ENCODE measurements at regions not wholly inside any gene's neighbourhood (a gene's known extent, or its start where the extent isn't known, plus 50 kb on each side); places are given as distances from the start of the nearest gene placed in this dataset.
A peak's percentile ranks its signal among the peaks of the same experiment; 100 is the strongest.
"Not testable (repeated sequence)": the region's sequence is repeated elsewhere in the genome, so short reads cannot be mapped to it uniquely, and the experiment has no call there.

DNA sequence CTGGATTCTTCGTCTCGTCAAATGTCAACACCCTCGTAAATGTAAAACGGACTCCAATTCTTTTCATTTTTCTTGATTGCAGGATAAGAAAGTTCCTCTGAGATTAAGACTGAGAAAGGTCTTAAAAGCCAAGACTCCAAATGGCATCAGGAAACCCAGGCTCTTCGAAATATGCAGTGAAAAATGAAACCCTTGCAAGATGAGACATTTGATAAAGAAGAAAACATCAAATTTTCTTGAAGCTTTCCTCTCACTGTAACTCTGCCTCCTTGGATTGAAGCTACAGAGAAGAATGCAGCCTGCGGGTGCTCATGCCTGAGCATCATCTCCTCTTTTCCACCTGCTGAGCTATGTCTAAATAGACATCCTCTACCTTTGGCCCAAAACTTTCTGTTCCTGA, 342.4 kb upstream of the THBS1 start:
- peak; percentile 38 for DNase-seq (ENCODE audit: low spot score)

GRCh38 chr15:39239562-39239961, 341.3 kb upstream of the THBS1 start:
- DNase-seq (ENCODE audit: low spot score): no peak

DNA sequence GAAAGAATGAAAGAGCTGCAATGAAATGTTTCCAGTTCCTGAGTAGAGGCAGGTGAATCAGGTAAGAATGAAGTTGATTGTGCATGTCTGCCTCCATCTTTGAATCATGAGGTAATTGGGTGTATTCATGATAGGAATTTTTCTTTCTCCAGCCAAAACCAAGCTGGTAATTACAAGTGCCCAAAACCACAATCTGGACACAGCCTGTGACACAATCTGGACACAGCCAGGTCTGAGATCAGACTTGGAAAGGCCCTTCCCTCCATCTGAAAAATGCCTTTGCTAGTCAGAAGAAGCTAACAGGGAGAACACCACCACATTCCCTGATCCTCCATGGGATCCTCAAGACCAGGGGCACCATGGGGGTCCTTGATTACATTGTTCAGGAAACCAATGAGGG, 338.5 kb upstream of the THBS1 start:
- DNase-seq (ENCODE audit: low spot score): no peak

DNA sequence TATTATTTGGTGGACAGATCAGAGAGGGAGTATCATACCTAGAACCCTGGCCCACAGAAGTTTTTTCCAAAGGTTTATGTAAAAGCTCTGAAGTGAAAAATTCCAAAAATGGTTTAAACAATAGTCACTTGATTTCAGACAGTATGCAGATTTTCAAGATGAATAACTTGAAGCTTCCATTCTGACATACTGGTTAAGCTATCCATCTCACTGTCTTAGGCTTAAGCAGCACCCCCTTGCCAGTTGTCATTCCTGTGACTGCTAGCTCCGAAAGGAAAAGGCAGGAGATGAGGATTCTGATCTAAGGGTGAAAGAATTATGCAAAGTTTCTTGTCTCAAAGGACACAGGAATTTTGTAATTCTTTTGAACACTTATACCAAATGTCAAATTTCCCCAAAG, 337.5 kb upstream of the THBS1 start:
- DNase-seq (ENCODE audit: low spot score): no peak

DNA sequence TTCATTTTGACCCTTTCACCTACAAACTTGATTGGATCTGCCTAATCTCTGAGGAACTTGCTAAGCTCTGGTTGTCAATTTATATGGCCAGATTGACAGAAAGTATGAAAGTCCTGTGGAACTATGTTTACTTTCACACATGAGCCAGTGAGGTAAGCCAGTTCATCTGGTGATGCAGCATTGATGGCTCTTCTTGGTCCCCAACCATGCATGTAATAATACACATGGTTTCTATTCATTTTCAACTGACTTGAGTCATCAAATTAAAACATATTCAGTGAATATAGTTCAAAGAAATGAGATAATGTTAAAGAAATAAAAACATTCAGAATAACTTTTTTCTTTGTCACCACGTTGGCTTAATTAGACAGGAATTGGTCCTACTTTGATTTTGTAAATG, 336.1 kb upstream of the THBS1 start:
- DNase-seq (ENCODE audit: low spot score): no peak

- no peak for DNase-seq (ENCODE audit: low spot score)
These were observed 334.4 kb upstream of the THBS1 start for GRCh38 chr15:39246523-39246922.

GRCh38 chr15:39247574-39247973, 333.3 kb upstream of the THBS1 start:
- no peak for DNase-seq (ENCODE audit: low spot score)

DNA sequence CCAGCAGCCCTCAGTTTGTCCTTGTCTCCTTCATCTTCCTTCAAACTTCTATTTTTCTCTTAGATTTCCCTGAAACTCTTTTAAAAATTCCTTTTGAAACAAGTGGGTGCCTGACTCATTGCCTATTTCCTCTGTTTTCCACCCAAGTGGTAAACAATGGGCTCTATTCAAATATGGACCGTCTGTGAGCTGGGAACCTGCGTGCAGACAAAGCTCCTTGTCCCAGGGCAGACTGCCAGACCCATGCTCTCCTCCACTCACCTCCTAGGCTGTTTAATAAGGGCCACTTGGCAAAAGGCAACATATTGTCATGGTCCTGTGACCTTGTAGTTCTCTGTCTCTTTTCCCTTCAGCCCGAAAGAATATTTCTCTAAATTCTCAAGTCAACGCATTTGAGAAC, 332.7 kb upstream of the THBS1 start:
- DNase-seq (ENCODE audit: low spot score): no peak

- peak; percentile 28 for DNase-seq (ENCODE audit: low spot score)
These were observed 330.9 kb upstream of the THBS1 start for GRCh38 chr15:39250001-39250400.

DNA sequence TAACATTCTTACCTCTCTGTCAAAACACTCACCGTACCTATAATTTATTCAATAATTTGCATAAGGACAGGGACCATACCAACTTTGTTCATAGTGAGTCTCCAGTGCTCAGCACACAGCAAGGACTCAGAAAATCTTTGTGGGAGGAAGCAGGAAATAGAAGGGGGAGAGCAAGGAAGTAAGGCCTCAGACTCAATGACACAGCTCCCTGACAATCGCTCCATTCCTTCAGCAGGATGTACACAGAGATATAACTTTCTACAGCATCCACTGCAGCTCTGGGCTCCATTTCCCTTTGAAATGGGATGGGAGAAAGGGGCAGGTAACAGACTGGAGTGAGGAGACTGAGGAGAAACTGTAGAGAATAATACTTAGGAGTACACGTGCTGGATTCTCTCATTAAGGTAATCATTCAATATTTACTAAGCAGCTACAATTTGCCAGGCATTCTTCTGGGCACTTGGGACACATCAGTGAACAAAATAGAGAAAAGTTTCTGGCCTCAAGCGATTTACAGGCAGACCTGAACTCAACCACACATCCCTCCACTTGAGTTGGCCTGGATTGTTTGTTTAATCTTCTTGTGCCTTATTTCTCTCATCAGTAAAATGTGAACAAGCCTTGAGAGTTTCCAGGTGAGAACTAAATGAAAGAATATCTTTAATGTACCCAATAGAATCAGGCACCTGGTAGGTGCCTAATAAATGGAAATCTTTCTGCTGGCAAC, 330.3 kb upstream of the THBS1 start:
- DNase-seq (ENCODE audit: low spot score): no peak

DNA sequence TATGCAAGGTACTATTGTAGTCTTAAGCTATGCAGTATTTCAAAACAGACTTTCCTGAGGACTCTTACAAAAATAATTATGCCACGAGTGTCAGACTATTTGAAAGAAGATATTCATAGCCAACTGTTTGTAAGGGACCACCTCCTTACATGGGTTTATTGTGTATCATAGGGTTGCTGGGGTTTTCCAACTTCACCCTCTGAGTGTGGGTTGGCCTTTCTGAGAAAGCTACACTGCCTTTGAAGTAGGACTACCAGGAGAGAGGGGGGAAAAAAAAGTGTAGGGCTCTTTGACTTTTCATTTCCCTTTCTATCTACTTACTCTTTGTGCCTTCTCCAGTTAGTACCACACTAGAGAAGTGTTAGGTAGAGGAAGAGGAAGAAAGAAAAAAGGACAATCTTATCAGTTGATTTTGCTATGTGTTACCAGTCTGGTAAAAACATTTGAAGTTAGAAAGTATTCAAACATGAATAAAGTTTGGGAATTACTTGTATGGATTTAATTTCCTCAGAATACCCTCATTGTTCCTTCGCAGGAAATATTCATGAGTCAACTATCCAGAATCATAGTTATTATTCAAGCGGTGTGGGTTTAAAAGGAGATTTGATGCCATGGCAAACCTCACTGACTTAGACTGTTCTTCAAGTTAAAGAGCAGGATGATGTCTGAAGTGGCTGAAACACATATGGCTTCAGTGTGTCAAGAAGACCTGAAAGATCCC, 329.3 kb upstream of the THBS1 start:
- no peak for DNase-seq (ENCODE audit: low spot score)

- DNase-seq (ENCODE audit: low spot score): no peak
These were observed 328.8 kb upstream of the THBS1 start for GRCh38 chr15:39252134-39252470.

DNA sequence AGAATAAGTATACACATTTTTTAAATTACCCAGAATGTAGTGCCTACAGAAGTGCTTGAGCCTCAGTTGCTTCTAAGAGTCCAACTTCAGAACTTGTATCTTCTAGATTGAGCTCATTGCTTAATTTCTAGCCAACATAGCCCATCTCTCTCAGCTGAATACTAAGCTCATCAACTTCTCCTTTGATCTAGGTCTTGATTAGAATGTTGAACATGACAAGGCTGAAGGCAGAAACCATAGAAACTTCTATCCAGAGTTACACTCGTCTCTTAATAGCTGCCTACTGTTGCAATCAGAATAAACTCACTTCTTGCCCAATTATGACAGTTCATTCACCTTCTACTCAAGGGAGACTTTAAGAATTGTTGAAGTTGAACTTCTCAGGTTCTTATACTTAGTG, 327.3 kb upstream of the THBS1 start:
- no peak for DNase-seq (ENCODE audit: low spot score)

DNA sequence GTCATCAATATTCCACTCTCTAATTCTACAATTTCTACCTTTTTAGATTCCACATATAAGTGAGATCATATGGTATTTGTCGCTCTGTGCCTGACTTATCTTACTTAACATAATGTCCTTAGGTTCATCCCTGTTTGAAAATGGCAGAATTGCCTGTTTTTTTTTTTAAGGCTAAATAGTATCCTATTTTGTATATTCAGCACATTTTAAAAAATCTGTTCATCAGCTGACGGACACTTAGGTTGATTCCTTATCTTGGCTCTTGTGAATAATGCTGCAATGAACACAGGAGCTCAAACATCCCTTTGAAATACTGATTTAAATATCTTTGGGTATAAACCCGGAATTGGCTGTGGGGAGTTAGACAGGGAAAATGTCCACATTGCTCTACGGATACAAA, 326.7 kb upstream of the THBS1 start:
- no peak for DNase-seq (ENCODE audit: low spot score)

GRCh38 chr15:39255760-39256159, 325.1 kb upstream of the THBS1 start:
- no peak for DNase-seq (ENCODE audit: low spot score)

GRCh38 chr15:39260391-39260790, 320.5 kb upstream of the THBS1 start:
- no peak for DNase-seq (ENCODE audit: low spot score)

GRCh38 chr15:39260791-39261190, 320.1 kb upstream of the THBS1 start:
- DNase-seq (ENCODE audit: low spot score): no peak

DNA sequence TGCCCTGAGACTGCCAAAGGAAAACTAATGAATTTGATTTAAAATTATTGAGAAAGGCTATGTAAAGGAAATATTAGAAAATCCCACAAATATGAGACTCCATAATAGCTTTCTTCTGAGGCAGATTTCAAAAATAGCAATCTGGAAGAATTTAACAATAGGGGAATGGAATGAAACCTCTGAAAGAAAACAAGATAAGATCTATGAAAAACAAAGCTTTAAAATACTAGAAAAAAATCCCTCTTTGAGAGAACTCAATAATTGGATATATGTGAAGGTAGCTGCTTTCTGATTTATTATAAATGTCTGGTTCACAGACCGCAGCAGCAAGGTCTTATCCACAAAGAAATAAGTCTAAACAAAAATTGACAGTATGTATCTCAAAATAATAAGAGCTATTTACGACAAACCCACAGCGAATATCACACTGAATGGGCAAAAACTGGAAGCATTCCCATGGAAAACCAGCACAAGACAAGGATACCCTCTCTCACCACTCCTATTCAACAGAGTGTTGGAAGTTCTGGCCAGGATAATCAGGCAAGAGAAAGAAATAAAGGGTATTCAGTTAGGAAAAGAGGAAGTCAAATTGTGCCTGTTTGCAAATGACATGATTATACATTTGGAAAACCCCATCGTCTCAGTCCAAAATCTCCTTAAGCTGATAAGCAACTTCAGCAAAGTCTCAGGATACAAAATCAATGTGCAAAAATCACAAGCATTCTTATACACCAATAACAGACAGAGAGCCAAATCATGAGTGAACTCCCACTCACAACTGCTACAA, 319.3 kb upstream of the THBS1 start:
- DNase-seq (ENCODE audit: low spot score): not testable (repeated sequence)

- DNase-seq (ENCODE audit: low spot score): not testable (repeated sequence)
These were observed 317.7 kb upstream of the THBS1 start for GRCh38 chr15:39262995-39263772.

GRCh38 chr15:39265261-39265660, 315.6 kb upstream of the THBS1 start:
- DNase-seq (ENCODE audit: low spot score): no peak

DNA sequence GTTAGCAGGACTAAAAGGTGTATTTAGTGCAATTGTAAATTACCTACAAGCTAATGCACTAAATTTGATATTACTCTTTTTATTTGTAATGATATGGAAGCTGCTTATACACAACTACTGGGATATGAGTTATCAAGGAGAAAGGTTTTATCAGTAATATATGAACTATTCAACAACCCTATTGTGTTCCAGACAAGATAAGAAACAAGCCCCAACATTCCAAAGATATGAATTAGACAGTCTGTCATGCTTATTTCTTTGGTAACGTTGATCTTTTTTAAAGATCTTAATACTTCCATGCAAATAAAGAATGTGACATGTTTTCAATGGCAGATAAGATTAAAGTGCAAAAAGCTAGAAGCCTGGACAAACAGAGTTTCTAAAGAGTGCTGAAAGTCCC, 314.0 kb upstream of the THBS1 start:
- peak; percentile 30 for DNase-seq (ENCODE audit: low spot score)

DNA sequence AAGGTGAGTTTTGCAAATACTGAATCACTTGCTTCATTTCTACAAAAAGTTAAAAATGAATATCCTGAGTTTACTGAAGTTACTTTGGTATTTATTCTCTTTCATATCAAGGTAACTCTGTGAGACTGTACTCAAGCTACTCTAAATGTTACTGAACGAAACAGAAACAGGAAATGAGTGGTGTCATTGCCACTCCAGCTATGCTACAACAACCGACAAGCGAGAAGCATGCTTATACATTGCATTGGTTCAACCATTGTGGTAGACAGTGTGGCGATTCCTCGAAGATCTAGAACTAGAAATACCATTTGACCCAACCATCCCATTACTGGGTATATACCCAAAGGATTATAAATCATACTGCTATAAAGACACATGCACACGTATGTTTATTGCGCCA, 313.2 kb upstream of the THBS1 start:
- DNase-seq (ENCODE audit: low spot score): no peak
